Karpas-422 (cell line): ENCODE measurements at regions not wholly inside any gene's neighbourhood (a gene's known extent, or its start where the extent isn't known, plus 50 kb on each side); places are given as distances from the start of the nearest gene placed in this dataset.

Experiments
- DNase-seq: peaks from one replicate; pipeline ENCODE4 v3.0.0-alpha.2; 2015
- H2AFZ ChIP-seq: fragments of 200-600 bp; sonication (generic); 2 replicates; pipeline ENCODE4 v1.6.1; 2014; ENCODE audit warnings: antibody characterized with exemption, low read length, mixed read lengths
- H3K27ac ChIP-seq: fragments of 200-600 bp; sonication (generic); 2 replicates; pipeline ENCODE4 v1.5.1; 2014; ENCODE audit warnings: mild to moderate bottlenecking, low read length, moderate library complexity
- H3K27me3 ChIP-seq: fragments of 200-600 bp; sonication (generic); 2 replicates; pipeline ENCODE4 v1.6.1; 2014; ENCODE audit warnings: low read length, mixed read lengths
- H3K36me3 ChIP-seq: fragments of 200-600 bp; sonication (generic); 2 replicates; pipeline ENCODE4 v1.6.1; 2014; ENCODE audit warnings: low read length, mixed read lengths; ENCODE audit not compliant: insufficient read depth
- H3K4me1 ChIP-seq: fragments of 200-600 bp; sonication (generic); 2 replicates; pipeline ENCODE4 v1.6.1; 2014; ENCODE audit warnings: mild to moderate bottlenecking, low read length, mixed read lengths
- H3K4me2 ChIP-seq: fragments of 200-600 bp; sonication (generic); 2 replicates; pipeline ENCODE4 v1.6.1; 2014; ENCODE audit warnings: low read length, low read depth, mild to moderate bottlenecking; ENCODE audit not compliant: poor library complexity, severe bottlenecking
- H3K4me3 ChIP-seq: fragments of 200-600 bp; sonication (generic); 2 replicates; pipeline ENCODE4 v1.5.1; 2014; ENCODE audit warnings: mild to moderate bottlenecking, antibody characterized with exemption, low read length, mixed read lengths
- H3K79me2 ChIP-seq: fragments of 200-600 bp; sonication (generic); 2 replicates; pipeline ENCODE4 v1.6.1; 2014; ENCODE audit warnings: mild to moderate bottlenecking, low read length, mixed read lengths
- H3K9ac ChIP-seq: fragments of 200-600 bp; sonication (generic); 2 replicates; pipeline ENCODE4 v1.6.0; 2014; ENCODE audit warnings: low read length
- H3K9me2 ChIP-seq: fragments of 200-600 bp; sonication (generic), shearing (Covaris generic); replicated peaks from 2 replicates; pipeline ENCODE4 v1.6.0; 2014; ENCODE audit warnings: mild to moderate bottlenecking, low read length, moderate library complexity; ENCODE audit not compliant: insufficient read depth
- H3K9me3 ChIP-seq: fragments of 300-700, 200-600 bp; sonication (generic); 2 replicates; pipeline ENCODE4 v1.6.1; 2014; ENCODE audit warnings: low read length, mixed read lengths
- H4K20me1 ChIP-seq: fragments of 200-600 bp; sonication (generic); 2 replicates; pipeline ENCODE4 v1.6.1; 2014; ENCODE audit warnings: mild to moderate bottlenecking, antibody characterized with exemption, low read length, low read depth; ENCODE audit not compliant: insufficient read depth

DNA sequence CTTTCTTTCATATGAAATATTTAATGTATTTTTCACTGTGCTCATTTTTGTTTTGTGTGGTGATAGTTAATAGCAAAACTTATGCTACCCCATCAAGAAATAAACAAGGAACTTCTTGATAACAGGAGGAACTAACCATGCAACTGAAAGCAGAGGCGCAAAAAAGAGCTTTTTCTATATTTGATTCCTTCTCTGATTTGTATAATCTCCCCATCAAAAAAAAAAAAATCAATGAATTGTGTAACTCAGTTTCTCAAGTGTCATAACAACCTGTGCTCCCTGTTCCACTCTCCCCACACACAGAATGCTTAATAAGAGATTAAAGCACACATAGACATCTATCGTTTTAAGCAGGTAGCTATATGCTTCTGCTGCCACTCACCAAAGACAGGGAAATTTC lies 67.3 kb upstream of the MED4 start:
- Histone ChIP-seq H3K79me2 (no peaks in the 10 kb centered on the region), H3K4me1 (peaks cover 6% of the 10 kb centered on the region), H3K27ac (no peak overlapping the region), H3K27me3 (no peaks in the 10 kb centered on the region), H3K9me3 (no peaks in the 10 kb centered on the region), H4K20me1 (no peaks in the 10 kb centered on the region), H3K4me3 (no peak overlapping the region), H2AFZ (no peak overlapping the region), H3K9me2 (no peaks in the 10 kb centered on the region), H3K9ac (no peak overlapping the region), H3K36me3 (no peaks in the 10 kb centered on the region), H3K4me2 (no peak overlapping the region)
- DNase-seq, result no peak

- no peaks in the 10 kb centered on the region for H3K9me3 ChIP-seq
- H3K4me1 ChIP-seq, result peaks cover 7% of the 10 kb centered on the region
- no peaks in the 10 kb centered on the region for H3K9me2 ChIP-seq
- no peak for DNase-seq
- H3K27me3 ChIP-seq, result no peaks in the 10 kb centered on the region
- no peaks in the 10 kb centered on the region for H4K20me1 ChIP-seq
- H3K9ac ChIP-seq, result no peak overlapping the region
- H3K4me2 ChIP-seq, result no peak overlapping the region
- no peaks in the 10 kb centered on the region for H3K79me2 ChIP-seq
- H3K27ac ChIP-seq, result no peak overlapping the region
- peak overlapping the region; percentile 46; the same call in 1 of the 2 replicates for H2AFZ ChIP-seq
- H3K36me3 ChIP-seq, result no peaks in the 10 kb centered on the region
- no peak overlapping the region for H3K4me3 ChIP-seq
These were observed 66.8 kb upstream of the MED4 start for GRCh38 chr13:48161530-48162179.

DNA sequence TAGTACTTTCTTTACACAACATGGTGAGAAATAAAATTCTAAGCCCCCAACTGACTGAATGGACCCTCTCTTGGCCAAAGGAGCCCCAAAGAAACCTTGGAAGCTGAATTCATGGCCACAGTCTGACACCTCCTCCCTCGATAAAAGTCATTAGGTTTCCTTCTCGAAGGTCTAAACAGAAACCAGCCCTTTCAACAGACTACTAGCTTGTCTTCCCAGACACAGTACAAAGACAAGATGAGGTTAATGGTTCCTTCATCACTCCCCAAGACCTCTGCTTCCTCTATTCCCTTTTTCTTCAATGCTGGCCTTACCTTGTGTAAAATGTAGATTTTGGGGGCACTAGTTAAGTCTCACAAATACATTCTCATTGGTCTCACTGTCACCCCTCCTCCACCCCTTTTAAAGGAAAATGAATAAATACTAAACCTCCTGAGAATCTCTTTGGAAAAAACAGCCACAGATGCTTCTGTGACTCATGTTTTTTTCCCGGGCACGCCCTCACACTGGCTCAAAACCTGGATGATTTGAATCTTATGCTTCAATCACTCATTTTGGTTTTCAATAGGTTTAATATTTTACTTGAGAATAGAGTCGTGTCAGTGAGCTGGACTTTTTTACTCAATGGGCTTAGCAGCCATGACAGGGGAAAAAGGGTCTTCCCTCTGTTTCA lies 65.8 kb upstream of the MED4 start:
- no peak overlapping the region for H3K4me2 ChIP-seq
- H3K9ac ChIP-seq, result no peak overlapping the region

GRCh38 chr13:48159826-48160225 lies 64.9 kb upstream of the MED4 start:
- Histone ChIP-seq H2AFZ (no peak overlapping the region), H3K79me2 (no peaks in the 10 kb centered on the region), H3K4me2 (no peak overlapping the region), H3K9ac (no peak overlapping the region), H3K4me3 (no peak overlapping the region), H4K20me1 (no peaks in the 10 kb centered on the region), H3K27ac (no peak overlapping the region), H3K9me3 (no peaks in the 10 kb centered on the region), H3K27me3 (no peaks in the 10 kb centered on the region), H3K36me3 (no peaks in the 10 kb centered on the region), H3K4me1 (peaks cover 16% of the 10 kb centered on the region), H3K9me2 (no peaks in the 10 kb centered on the region)
- DNase-seq, result no peak

More for the DNA sequence above, 65.8 kb upstream of the MED4 start:
- no peaks in the 10 kb centered on the region for H3K9me3 ChIP-seq
- H3K4me3 ChIP-seq, result no peak overlapping the region
- H3K27me3 ChIP-seq, result no peaks in the 10 kb centered on the region
- peaks cover 16% of the 10 kb centered on the region for H3K4me1 ChIP-seq
- no peak overlapping the region for H3K27ac ChIP-seq
- no peaks in the 10 kb centered on the region for H3K79me2 ChIP-seq
- no peak for DNase-seq
- H4K20me1 ChIP-seq, result no peaks in the 10 kb centered on the region
- no peaks in the 10 kb centered on the region for H3K36me3 ChIP-seq
- H3K9me2 ChIP-seq, result no peaks in the 10 kb centered on the region
- no peak overlapping the region for H2AFZ ChIP-seq

GRCh38 chr13:48159401-48159800 lies 64.5 kb upstream of the MED4 start:
- Histone ChIP-seq H3K27ac (no peak overlapping the region), H3K4me1 (peaks cover 16% of the 10 kb centered on the region), H3K4me2 (no peak overlapping the region), H3K9me3 (no peaks in the 10 kb centered on the region), H3K36me3 (no peaks in the 10 kb centered on the region), H2AFZ (no peak overlapping the region), H3K79me2 (no peaks in the 10 kb centered on the region), H3K27me3 (no peaks in the 10 kb centered on the region), H3K9me2 (no peaks in the 10 kb centered on the region), H3K9ac (no peak overlapping the region), H4K20me1 (no peaks in the 10 kb centered on the region), H3K4me3 (no peak overlapping the region)
- DNase-seq, result no peak

- H3K4me3 ChIP-seq, result no peak overlapping the region
- H3K9me2 ChIP-seq, result no peaks in the 10 kb centered on the region
- H3K27me3 ChIP-seq, result no peaks in the 10 kb centered on the region
- no peaks in the 10 kb centered on the region for H3K36me3 ChIP-seq
- no peak overlapping the region for H3K9ac ChIP-seq
- no peak for DNase-seq
- no peaks in the 10 kb centered on the region for H3K79me2 ChIP-seq
- no peak overlapping the region for H3K4me2 ChIP-seq
- H3K9me3 ChIP-seq, result no peaks in the 10 kb centered on the region
- H2AFZ ChIP-seq, result no peak overlapping the region
- no peak overlapping the region for H3K27ac ChIP-seq
- peaks cover 16% of the 10 kb centered on the region for H3K4me1 ChIP-seq
- H4K20me1 ChIP-seq, result no peaks in the 10 kb centered on the region
These were observed 64.0 kb upstream of the MED4 start for GRCh38 chr13:48158915-48159314.

DNA sequence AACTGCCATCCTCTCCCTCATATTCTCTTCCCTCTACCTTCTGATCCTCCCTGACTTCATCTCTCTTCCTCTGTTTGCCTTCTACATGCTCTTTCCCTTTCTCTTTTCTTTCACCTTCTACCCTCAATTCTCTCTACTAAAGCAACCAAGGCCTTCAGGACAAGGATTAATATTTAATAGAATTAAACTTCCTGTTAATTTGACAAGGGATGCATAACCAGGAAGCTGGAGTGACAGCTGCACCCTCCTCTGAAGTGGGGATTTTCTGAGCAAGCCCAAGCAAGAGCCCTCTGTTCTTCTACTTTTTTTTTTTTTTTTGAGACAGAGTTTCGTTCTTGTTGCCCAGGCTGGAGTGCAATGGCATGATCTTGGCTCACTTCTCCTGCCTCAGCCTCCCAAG lies 63.4 kb upstream of the MED4 start:
- no peak for DNase-seq
- Histone ChIP-seq H3K9me2 (no peaks in the 10 kb centered on the region), H3K9ac (no peak overlapping the region), H3K79me2 (no peaks in the 10 kb centered on the region), H3K9me3 (no peaks in the 10 kb centered on the region), H2AFZ (no peak overlapping the region), H3K4me1 (peaks cover 16% of the 10 kb centered on the region), H3K4me2 (no peak overlapping the region), H3K4me3 (no peak overlapping the region), H3K27ac (no peak overlapping the region), H3K27me3 (no peaks in the 10 kb centered on the region), H4K20me1 (no peaks in the 10 kb centered on the region), H3K36me3 (no peaks in the 10 kb centered on the region)

DNA sequence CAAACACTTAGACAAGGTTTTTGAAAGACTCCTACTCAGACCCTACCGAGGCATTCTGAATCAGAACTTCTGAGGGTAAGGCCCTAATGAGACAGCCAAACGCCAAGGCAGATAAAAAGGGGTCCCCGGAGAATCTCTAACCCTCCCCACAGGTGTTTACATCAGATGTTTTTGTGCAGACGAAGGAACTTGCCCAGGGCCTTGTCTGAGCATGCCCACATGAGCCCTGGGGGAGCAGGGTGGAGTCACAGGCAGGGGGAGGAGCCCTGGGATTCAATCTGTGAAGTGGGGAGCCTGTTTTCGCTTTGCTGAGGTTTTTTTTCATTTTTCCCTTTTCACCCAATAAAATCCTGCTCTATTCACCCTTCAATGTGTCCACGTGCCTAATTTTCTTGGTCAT lies 61.6 kb upstream of the MED4 start:
- no peaks in the 10 kb centered on the region for H3K9me3 ChIP-seq
- H3K79me2 ChIP-seq, result no peaks in the 10 kb centered on the region
- no peak overlapping the region for H3K4me3 ChIP-seq
- H4K20me1 ChIP-seq, result no peaks in the 10 kb centered on the region
- no peak overlapping the region for H3K9ac ChIP-seq
- peak overlapping the region; percentile 65 for H2AFZ ChIP-seq
- H3K27ac ChIP-seq, result no peak overlapping the region
- no peaks in the 10 kb centered on the region for H3K36me3 ChIP-seq
- H3K4me1 ChIP-seq, result peaks cover 9% of the 10 kb centered on the region
- H3K27me3 ChIP-seq, result no peaks in the 10 kb centered on the region
- DNase-seq, result peak; percentile 50
- no peaks in the 10 kb centered on the region for H3K9me2 ChIP-seq
- H3K4me2 ChIP-seq, result peak overlapping the region; percentile 22
